ENCODE measurements at regions not wholly inside any gene's neighbourhood (a gene's known extent, or its start where the extent isn't known, plus 50 kb on each side); places are given as distances from the start of the nearest gene placed in this dataset.

GRCh38 chr13:31853643-31854326 is 114.5 kb downstream of the RXFP2 start:
- DNase-seq = peak; percentile 83

GRCh38 chr13:31859571-31859970 is 120.2 kb downstream of the RXFP2 start:
- peak; percentile 75 for DNase-seq

- DNase-seq = no peak
These were observed 120.7 kb downstream of the RXFP2 start for GRCh38 chr13:31860002-31860401.

GRCh38 chr13:31862828-31863227 is 123.5 kb downstream of the RXFP2 start:
- no peak for DNase-seq

- no peak for DNase-seq
These were observed 125.0 kb downstream of the RXFP2 start for GRCh38 chr13:31864307-31864706.

- no peak for DNase-seq
These were observed 126.8 kb downstream of the RXFP2 start for GRCh38 chr13:31866099-31866498.

- no peak for DNase-seq
These were observed 128.4 kb downstream of the RXFP2 start for GRCh38 chr13:31867709-31868108.

GRCh38 chr13:31869582-31869981 is 130.3 kb downstream of the RXFP2 start:
- DNase-seq = no peak

- DNase-seq = no peak
These were observed 131.2 kb downstream of the RXFP2 start for GRCh38 chr13:31870511-31870910.

GRCh38 chr13:31873145-31873544 is 133.8 kb downstream of the RXFP2 start:
- no peak for DNase-seq

GRCh38 chr13:31875134-31875533 is 135.8 kb downstream of the RXFP2 start:
- DNase-seq = no peak

GRCh38 chr13:31878052-31878451 is 138.7 kb downstream of the RXFP2 start:
- peak; percentile 12 for DNase-seq

- no peak for DNase-seq
These were observed 139.2 kb downstream of the RXFP2 start for GRCh38 chr13:31878495-31878894.

- DNase-seq = peak; percentile 38
These were observed 139.6 kb downstream of the RXFP2 start for GRCh38 chr13:31878955-31879354.

- DNase-seq = no peak
These were observed 141.6 kb downstream of the RXFP2 start for GRCh38 chr13:31880851-31881494.

- DNase-seq = no peak
These were observed 142.2 kb downstream of the RXFP2 start for GRCh38 chr13:31881495-31881882.

GRCh38 chr13:31882794-31883193 is 143.5 kb downstream of the RXFP2 start:
- no peak for DNase-seq

- no peak for DNase-seq
These were observed 145.2 kb downstream of the RXFP2 start for GRCh38 chr13:31884556-31884955.

GRCh38 chr13:31885994-31886393 is 145.6 kb upstream of the FRY start:
- peak; percentile 59 for DNase-seq

- DNase-seq = no peak
These were observed 144.3 kb upstream of the FRY start for GRCh38 chr13:31887286-31887685.

- DNase-seq = no peak
These were observed 140.6 kb upstream of the FRY start for GRCh38 chr13:31890946-31891345.

GRCh38 chr13:31891472-31891871 is 140.1 kb upstream of the FRY start:
- DNase-seq = no peak

- DNase-seq = peak; percentile 41
These were observed 136.6 kb upstream of the FRY start for GRCh38 chr13:31894931-31895330.

- DNase-seq = peak; percentile 24
These were observed 135.9 kb upstream of the FRY start for GRCh38 chr13:31895691-31896090.

GRCh38 chr13:31896427-31896826 is 135.1 kb upstream of the FRY start:
- DNase-seq = peak; percentile 87

Data from NCI-H69 (cell line).